HG02759 (cell line): ENCODE measurements at regions not wholly inside any gene's neighbourhood (a gene's known extent, or its start where the extent isn't known, plus 50 kb on each side); places are given as distances from the start of the nearest gene placed in this dataset.

Source experiments
- ATAC-seq: cut with Tn5 transposase; IDR thresholded peaks from one replicate; pipeline ENCODE4 v1.9.1; 2021; ENCODE audit warnings: mild to moderate bottlenecking, moderate library complexity; ENCODE audit not compliant: unreplicated experiment

- ATAC-seq = no peak
These were observed 68.3 kb upstream of the SHISA3 start for GRCh38 chr4:42328978-42329377.

- ATAC-seq = no peak
These were observed 67.9 kb upstream of the SHISA3 start for GRCh38 chr4:42329421-42329820.

- no peak for ATAC-seq
These were observed 67.2 kb upstream of the SHISA3 start for GRCh38 chr4:42330002-42330592.

- ATAC-seq = no peak
These were observed 66.2 kb upstream of the SHISA3 start for GRCh38 chr4:42331040-42331439.

- ATAC-seq = peak; percentile 68
These were observed 65.3 kb upstream of the SHISA3 start for GRCh38 chr4:42331914-42332368.

- ATAC-seq = no peak
These were observed 57.3 kb upstream of the SHISA3 start for GRCh38 chr4:42339935-42340406.

GRCh38 chr4:42341518-42342026 is 55.7 kb upstream of the SHISA3 start:
- no peak for ATAC-seq

- ATAC-seq = no peak
These were observed 54.8 kb upstream of the SHISA3 start for GRCh38 chr4:42342459-42342858.

- ATAC-seq = peak; percentile 83
These were observed 53.0 kb upstream of the SHISA3 start for GRCh38 chr4:42344309-42344708.

- ATAC-seq = no peak
These were observed 52.5 kb upstream of the SHISA3 start for GRCh38 chr4:42344749-42345148.

- no peak for ATAC-seq
These were observed 51.2 kb upstream of the SHISA3 start for GRCh38 chr4:42345962-42346544.

GRCh38 chr4:42347076-42347475 is 50.2 kb upstream of the SHISA3 start:
- no peak for ATAC-seq
